ENCODE measurements at regions not wholly inside any gene's neighbourhood (a gene's known extent, or its start where the extent isn't known, plus 50 kb on each side); places are given as distances from the start of the nearest gene placed in this dataset.

DNA sequence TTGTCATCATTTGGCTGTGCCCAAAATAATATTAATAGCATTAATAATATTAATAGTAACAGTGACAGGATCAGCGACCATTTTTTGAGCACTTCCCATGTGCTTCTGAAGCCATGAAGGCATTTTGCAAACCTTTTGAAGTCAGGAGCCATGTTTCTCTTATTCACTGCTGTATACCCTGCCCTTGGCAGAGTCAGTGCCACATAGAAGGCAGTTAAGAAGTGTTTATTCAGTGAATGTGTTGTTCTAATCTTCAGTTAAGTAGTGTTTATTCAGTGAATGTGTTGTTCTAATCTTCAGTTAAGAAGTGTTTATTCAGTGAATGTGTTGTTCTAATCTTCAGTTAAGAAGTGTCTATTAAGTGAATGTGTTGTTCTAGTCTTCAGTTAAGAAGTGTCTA, 319.7 kb upstream of the NAV3 start:
- TF ChIP-seq POLR2AphosphoS5 (IDR thresholded peaks at IDR 0.05; ENCODE audit: low read depth, low read length) (no peak), POLR2A (IDR thresholded peaks at IDR 0.05; ENCODE audit: low read depth, low read length) (no peak)

Data from GM12892 (cell line).